HEK293T (cell line): ENCODE measurements at regions not wholly inside any gene's neighbourhood (a gene's known extent, or its start where the extent isn't known, plus 50 kb on each side); places are given as distances from the start of the nearest gene placed in this dataset.

Source experiments
- BHLHE40 ChIP-seq: fragments of 450-650 bp; IDR thresholded peaks from 2 replicates; pipeline ENCODE4 v1.6.1; 2016; ENCODE audit warnings: mild to moderate bottlenecking, moderate library complexity, borderline replicate concordance
- FOXM1 ChIP-seq: fragments of 450-650 bp; IDR thresholded peaks from 2 replicates; pipeline ENCODE4 v1.6.1; 2017; ENCODE audit warnings: mild to moderate bottlenecking, borderline replicate concordance
- SP1 ChIP-seq: fragments of 450-650 bp; IDR thresholded peaks from 2 replicates; pipeline ENCODE4 v1.6.1; 2017
- ZNF384 ChIP-seq: fragments of 450-650 bp; IDR thresholded peaks from 2 replicates; pipeline ENCODE4 v1.6.1; 2016

DNA sequence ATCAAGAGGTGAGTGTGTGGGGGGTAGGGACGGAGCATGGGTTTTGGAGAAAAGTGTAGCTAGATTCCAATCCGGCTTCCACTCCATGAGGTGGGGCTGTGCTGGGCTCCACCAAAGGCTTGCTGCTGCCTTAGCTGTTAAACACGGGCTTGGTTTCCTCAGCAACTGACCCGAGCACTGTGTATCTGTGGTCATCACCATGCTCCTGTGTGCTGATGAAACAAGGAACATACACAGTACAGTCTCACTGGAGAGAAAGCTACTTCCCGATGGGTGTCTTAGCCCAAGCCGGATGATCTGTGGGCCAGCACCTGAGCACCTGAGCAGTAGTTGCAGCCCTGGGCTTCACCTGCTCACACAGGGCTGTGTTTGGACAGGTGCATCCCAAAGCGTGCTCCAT lies 52.9 kb upstream of the VRK1 start:
- TF ChIP-seq SP1 (no peak), ZNF384 (no peak), BHLHE40 (no peak), FOXM1 (no peak)
